Esophagus muscularis mucosa (tissue), 3 donors: ENCODE measurements at regions not wholly inside any gene's neighbourhood (a gene's known extent, or its start where the extent isn't known, plus 50 kb on each side); places are given as distances from the start of the nearest gene placed in this dataset.

Experiments used
- POLR2A ChIP-seq: fragments of 450-650 bp; IDR thresholded peaks from one replicate; pipeline ENCODE4 v1.6.1; 2017; ENCODE audit warnings: antibody characterized with exemption, moderate library complexity, mild to moderate bottlenecking, low read depth
- TF ChIP-seq, protein P1 (sequence below), 3 experiments: fragments of 200-600 bp in 2 of 3; fragments of 450-650 bp in 1 of 3; sonication (generic) in 2 of 3; IDR thresholded peaks; one replicate each; pipeline ENCODE4 v1.5.1; 2017 to 2019; ENCODE audit warnings: antibody characterized with exemption in 3 of 3, mild to moderate bottlenecking in 2 of 3, moderate library complexity in 1 of 3

DNA sequence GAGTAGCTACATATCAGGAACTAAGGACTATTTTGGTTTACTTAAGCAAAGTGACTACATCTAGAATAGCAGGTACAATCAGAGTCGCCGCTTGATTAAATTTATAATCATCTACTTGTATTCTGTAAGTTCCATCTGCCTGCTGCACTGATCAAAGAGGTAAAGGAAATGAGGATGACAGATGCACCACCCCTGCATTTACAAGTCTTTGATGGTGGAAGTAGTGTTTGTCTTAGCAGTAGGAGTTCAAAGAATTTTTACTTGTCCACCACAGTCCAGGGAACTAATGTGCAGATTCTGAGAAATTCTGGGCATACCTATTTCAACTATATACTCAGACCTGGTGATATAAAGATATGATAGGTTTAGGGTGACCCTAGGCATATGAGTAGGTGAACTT lies 184.1 kb upstream of the IVNS1ABP start:
- TF ChIP-seq, protein P1, sequence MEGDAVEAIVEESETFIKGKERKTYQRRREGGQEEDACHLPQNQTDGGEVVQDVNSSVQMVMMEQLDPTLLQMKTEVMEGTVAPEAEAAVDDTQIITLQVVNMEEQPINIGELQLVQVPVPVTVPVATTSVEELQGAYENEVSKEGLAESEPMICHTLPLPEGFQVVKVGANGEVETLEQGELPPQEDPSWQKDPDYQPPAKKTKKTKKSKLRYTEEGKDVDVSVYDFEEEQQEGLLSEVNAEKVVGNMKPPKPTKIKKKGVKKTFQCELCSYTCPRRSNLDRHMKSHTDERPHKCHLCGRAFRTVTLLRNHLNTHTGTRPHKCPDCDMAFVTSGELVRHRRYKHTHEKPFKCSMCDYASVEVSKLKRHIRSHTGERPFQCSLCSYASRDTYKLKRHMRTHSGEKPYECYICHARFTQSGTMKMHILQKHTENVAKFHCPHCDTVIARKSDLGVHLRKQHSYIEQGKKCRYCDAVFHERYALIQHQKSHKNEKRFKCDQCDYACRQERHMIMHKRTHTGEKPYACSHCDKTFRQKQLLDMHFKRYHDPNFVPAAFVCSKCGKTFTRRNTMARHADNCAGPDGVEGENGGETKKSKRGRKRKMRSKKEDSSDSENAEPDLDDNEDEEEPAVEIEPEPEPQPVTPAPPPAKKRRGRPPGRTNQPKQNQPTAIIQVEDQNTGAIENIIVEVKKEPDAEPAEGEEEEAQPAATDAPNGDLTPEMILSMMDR (IDR thresholded peaks at IDR 0.05) = no peak
- no peak for TF ChIP-seq POLR2A
